HG03135 (cell line): ENCODE measurements at regions not wholly inside any gene's neighbourhood (a gene's known extent, or its start where the extent isn't known, plus 50 kb on each side); places are given as distances from the start of the nearest gene placed in this dataset.

Source experiments
- ATAC-seq: cut with Tn5 transposase; IDR thresholded peaks from one replicate; pipeline ENCODE4 v1.9.1; 2021; ENCODE audit warnings: mild to moderate bottlenecking, moderate library complexity; ENCODE audit not compliant: unreplicated experiment

DNA sequence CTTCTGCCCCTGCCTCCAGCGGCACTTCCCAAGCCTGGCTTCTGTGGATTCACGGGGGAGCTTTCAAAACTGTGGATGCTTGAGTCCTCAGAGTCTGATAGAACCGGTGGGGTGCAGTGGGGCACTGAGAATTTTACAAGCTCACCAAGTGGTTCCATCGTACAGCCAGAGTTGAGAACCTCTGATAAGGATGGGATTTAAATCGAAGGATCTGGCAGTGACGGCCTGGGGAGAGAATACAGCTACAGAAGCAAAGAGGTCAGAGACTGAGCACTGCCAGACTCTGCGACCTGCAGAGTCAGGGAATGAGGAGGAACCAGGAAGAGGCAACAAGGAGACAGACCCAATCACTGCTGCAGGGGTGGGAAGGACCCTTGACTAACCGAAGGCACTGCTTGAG, 124.6 kb upstream of the BOD1 start:
- no peak for ATAC-seq

- no peak for ATAC-seq
Measured at GRCh38 chr5:173741729-173742431, 125.4 kb upstream of the BOD1 start.

- ATAC-seq: peak; percentile 85
Measured at GRCh38 chr5:173742432-173742816, 126.0 kb upstream of the BOD1 start.

DNA sequence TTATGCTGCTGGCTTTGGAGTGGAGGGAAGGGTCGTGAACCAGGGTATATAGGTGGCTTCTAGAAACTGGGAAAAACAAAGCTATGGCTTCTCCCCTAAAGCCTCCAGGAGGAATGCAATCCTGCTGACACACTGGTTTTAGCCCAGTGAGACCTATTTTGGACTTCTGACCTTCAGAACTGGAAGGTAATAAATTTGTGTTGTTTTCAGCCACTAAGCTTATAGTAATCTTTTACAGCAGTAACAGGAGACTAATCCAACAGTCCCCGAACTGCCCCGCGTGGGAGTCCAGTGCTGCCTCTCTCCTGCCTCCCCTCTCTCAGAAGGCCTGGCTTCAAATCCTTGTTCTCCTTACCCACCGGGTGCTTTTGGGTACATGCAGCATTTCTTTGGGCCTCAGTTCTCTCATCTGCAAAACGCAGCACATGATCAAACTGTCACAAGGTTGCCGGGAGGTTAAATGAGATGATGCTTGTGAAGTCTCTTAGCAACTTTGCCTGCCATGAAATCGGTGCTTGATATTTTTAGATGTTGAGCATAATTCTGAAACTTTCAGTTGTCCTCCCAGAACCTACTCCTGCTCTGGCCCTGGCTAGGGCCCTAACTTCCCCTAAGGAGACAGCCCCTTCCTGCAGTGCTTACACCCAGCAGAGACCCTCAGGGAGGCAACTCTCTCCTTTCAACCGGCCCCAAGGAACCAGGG, 127.3 kb upstream of the BOD1 start:
- ATAC-seq: no peak

DNA sequence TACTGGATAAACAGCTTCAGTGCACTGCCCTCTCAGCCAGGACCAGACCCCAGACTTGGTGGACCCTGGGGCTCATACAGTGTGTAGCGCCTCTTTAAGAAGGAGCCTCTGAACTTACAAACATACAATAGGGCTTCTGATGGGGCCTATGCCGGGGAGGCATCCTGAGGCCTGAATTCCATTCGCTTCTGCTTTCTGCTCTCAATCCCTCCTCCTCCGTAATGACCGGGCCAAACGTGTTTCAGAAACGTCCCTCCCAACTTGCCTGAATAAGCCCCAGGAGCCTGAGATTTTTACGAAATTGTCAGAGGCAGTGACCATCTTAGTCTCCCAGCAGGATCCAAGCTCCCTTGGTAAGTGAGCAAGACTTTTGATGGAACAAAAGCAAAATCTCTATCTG, 128.1 kb upstream of the BOD1 start:
- ATAC-seq: no peak

DNA sequence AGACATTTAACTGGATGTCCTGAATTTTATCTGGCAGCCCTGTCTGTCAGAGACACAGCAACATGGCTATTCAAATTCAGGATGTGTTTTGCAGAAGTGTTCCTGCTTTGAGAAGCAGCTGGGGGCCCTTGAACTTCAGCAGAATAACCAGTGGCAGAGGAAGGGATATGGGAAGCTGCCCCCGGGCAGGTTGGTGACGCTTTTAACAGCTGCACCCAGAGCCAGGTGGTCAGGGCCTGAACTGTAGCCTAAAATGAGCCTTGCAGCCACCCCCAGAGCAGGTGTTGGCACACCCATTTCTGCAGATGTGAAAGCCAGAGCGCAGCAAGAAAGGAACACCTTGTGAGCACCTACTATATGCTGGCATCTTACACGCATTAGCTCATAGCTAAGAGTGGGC, 128.7 kb upstream of the BOD1 start:
- peak; percentile 55 for ATAC-seq

GRCh38 chr5:173745557-173745956, 129.1 kb upstream of the BOD1 start:
- no peak for ATAC-seq

GRCh38 chr5:173746047-173746646, 129.7 kb upstream of the BOD1 start:
- no peak for ATAC-seq

DNA sequence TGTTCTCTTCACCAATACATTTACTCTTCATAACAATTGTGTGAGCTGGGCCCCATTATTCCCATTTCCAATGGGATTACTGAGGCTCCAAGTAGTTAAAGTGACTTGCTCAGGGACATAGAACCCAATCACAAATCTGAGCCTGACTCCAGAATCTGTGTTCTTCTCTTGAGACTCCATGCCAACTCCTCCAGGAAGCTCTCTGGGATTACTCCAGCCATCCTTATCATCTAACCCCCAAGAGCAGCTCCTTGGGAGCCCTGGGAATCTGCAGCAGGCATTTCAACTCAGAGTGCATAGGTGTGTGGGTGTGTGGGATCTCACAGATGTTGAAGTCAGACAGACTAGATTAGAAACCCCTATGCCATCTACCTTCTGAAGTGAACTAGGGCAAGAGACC, 131.4 kb upstream of the BOD1 start:
- no peak for ATAC-seq

GRCh38 chr5:173750538-173751265, 134.3 kb upstream of the BOD1 start:
- ATAC-seq: no peak

GRCh38 chr5:173751266-173751600, 134.8 kb upstream of the BOD1 start:
- ATAC-seq: no peak

DNA sequence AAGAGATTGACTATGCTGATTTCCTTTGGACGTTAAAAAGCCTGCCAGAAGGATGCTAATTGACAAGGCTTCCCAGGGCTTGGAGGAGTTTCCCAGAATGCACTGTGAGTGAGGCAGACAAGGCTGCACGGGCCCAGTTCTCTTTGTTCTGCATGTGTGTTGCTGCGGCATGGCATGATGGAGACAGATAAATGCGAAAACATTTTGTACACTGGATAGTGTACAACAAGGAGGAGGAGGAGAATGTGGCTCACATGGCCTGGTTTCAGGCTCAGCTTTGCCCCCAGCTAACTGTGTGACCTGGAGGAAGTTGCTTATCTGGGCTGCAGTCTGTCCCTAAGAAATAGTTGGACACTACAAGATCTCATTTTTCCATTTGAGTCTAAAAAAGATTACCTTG, 135.5 kb upstream of the CPEB4 start:
- no peak for ATAC-seq

GRCh38 chr5:173753307-173754168, 134.6 kb upstream of the CPEB4 start:
- no peak for ATAC-seq

DNA sequence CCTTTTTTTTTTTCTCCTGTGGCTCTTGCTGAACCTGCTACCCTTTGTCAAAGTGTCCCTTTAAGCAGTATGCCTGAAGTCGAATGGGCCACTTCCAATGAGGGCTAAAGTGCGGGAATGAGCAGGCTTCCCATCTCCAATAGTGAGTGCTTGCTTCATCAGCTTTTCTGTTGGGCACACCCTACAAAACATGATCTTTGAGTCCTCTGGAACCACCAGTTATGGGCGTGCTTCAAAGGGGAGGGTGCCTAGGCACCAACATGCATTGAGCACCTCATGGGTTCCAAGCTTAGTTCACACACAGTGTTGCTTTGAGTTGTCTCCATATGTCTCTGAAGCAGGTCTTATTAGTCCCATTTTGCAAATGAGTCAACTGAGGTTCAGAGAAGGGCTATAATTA, 132.8 kb upstream of the CPEB4 start:
- no peak for ATAC-seq

DNA sequence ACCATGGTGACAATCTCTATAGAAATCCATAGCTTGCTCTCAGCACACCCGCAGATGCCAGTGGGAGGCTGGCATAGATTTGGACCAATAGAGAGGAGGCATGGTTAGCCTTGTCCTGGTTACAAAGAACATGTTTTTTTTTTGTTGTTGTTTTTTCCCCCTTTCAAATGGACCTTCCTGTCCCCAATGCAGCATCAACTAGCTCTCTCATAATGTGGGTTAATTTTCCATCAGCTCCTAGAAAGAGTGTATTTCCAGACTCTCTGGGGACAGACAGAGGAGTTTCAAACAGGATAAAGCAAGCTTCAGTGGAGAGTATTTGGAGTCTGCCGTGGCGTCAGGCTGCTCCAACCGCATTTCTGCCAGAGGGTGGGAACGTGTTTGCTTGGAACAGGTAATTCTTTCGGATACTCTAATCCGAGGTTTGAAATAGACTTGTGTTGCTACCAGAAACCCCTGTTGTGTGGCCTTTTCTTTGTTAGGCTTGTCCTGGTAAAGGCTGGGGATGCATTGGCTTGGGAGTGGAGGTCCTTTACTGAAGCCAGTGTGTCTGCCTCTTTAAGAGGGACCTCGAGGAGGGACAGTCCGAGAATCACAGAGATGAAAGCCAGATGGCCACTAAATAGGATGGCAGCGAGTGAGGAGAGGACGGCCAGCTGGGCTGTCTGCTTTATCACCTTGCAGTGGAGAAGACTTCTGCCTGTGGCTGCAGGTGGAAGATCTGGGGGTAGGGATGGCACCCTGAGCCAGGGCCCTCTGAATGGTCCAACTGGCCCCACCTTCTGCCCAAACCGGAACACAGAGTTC, 130.5 kb upstream of the CPEB4 start:
- no peak for ATAC-seq

DNA sequence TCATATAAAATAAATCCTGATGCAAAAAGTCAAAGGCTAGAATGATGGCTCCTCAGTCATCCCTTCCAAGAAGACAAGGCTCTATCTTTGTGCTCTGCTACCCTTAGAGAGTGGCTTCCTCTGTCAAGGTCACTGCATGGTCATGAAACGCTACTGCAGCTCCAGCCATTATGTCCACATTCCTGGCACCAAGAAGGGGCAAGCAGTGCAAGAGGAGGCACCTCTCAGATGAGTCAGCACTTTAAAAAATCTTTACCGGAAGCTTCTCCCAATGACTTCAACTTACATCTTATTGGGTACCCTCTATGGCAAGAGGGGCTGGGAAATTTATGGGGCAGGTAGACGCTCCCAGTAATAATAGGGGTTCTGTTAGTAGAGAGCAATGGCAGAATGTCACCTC, 129.5 kb upstream of the CPEB4 start:
- no peak for ATAC-seq

DNA sequence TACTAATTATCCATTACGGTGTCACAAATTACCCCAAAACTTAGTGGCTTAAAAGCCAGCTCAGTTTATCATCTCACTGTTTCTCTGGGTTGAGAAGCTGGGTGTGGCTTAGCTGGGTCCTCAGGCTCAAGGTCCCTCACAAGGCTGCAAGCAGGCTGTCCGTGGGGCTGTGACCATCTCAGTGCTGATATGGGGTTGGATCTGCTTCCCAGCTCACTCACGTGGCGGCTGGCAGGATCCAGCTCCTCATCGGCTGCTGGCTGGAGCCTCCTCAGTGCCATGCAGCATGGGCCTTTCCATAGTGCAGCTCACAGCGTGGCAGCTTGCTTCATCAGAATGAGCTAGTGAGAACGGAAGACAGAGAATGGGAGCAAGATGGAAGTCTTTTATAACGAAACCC, 128.5 kb upstream of the CPEB4 start:
- no peak for ATAC-seq

DNA sequence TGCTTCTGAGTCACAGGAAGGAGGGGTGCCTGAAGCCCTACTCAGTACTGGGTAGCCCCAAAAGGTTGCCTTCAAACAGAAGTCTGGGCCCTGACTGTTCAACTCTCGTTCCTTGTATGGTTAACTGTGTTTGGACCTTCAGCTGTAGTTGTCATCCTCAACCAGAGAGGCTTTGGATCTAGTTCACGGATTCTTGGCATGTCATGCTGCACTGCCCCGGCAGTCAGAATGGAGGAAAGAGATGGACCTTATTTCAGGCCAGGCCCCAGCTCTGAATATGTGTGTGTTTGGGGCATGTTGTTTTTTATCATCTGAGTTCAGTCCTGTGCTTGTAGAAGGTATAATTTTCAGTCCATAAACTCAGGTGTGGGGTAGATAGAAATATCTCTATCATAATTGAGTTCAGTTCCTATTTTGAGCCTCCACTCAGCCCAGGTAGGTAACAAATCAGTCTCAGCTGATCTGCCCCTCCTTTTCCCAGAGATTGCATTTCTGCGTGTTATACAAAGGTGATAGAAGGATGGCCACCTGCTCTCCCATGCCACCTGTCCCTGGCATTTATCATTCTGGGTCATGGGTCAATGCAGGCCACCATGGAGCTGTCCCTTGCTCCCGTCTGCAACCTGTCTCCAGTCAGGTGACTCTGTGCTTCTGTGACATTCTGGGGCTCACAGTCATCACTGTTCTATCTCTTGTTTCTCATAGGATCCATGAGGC, 127.5 kb upstream of the CPEB4 start:
- no peak for ATAC-seq

DNA sequence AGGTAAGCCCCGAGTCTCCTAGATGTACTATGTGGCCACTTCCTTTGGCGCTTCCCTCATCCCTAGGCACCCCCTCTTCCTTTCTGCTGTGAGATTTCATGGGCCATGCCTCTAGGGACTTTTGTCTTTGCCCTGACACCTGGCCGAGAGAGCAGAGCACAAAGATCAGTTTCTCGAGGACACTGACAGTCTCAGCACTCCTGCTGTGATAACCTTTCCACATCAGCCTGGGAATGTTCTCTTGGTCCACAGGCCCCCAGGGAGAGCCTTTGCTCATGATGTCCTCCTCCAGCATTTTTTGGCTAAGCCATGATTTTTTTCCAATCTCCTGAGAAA, 127.0 kb upstream of the CPEB4 start:
- no peak for ATAC-seq

DNA sequence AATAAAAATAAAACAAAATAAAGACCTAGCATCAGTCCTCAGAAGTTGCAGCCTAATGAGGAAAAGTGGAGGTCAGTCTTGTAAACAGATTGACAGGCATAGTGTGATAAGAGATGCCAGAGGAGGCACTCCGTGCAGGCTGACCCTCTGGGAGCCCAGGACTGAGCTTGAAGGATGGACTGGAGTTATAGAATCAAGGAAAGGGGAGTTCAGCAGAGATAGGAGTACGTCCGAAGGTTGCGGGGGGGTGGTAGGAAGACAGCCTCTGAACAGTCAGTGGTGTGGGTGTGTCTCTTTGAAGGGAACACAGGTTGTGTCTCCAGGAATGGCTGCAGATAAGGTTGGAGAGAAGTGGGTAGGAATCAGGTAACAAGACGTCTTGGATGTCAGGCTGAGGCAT, 126.1 kb upstream of the CPEB4 start:
- ATAC-seq: no peak
